ENCODE measurements at regions not wholly inside any gene's neighbourhood (a gene's known extent, or its start where the extent isn't known, plus 50 kb on each side); places are given as distances from the start of the nearest gene placed in this dataset.

DNA sequence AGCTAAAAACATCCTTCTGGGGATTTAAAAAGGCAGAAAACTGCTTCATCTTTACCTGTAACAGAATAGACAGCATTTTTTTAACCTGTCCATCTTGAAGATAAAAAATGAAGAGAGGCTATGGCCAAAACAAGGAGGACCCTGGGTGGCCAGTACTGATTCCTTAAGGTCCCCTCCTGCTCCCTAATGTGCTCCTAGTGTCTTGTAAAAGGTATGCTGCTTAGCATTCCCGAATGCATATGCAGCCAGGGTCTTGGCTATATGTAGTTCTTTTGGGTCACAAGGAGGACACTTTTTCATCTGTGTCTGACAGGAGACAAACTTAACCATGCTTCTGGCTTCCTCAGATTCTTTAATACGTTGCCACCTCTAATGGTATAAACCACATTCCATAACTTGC, 93.9 kb upstream of the SLC13A1 start:
- no peaks in the 10 kb centered on the region for H3K27me3 ChIP-seq (replicated peaks; ENCODE audit: insufficient read depth, low read length)
- H3K4me3 ChIP-seq (ENCODE audit: low read length) = no peak overlapping the region
- no peaks in the 10 kb centered on the region for H3K4me1 ChIP-seq (ENCODE audit: low read length)
- no peak overlapping the region for H3K27ac ChIP-seq (ENCODE audit: low read length)
- DNase-seq = no peak
- no peak overlapping the region for H3K4me2 ChIP-seq (ENCODE audit: low read depth, low read length)
- TF ChIP-seq, protein P1, sequence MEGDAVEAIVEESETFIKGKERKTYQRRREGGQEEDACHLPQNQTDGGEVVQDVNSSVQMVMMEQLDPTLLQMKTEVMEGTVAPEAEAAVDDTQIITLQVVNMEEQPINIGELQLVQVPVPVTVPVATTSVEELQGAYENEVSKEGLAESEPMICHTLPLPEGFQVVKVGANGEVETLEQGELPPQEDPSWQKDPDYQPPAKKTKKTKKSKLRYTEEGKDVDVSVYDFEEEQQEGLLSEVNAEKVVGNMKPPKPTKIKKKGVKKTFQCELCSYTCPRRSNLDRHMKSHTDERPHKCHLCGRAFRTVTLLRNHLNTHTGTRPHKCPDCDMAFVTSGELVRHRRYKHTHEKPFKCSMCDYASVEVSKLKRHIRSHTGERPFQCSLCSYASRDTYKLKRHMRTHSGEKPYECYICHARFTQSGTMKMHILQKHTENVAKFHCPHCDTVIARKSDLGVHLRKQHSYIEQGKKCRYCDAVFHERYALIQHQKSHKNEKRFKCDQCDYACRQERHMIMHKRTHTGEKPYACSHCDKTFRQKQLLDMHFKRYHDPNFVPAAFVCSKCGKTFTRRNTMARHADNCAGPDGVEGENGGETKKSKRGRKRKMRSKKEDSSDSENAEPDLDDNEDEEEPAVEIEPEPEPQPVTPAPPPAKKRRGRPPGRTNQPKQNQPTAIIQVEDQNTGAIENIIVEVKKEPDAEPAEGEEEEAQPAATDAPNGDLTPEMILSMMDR (IDR thresholded peaks at IDR 0.05; ENCODE audit: low read length) = no peak
- TF ChIP-seq EZH2 (optimal IDR thresholded peaks at IDR 0.05; ENCODE audit: low read depth, low read length) = no peak
- no peak for TF ChIP-seq EZH2phosphoT487 (IDR thresholded peaks at IDR 0.05; ENCODE audit: low read length)
- no peaks in the 10 kb centered on the region for H4K20me1 ChIP-seq (ENCODE audit: insufficient read depth, low read length)
- H2AFZ ChIP-seq (ENCODE audit: low read length) = no peak overlapping the region
- no peaks in the 10 kb centered on the region for H3K9me3 ChIP-seq (replicated peaks; ENCODE audit: insufficient read depth, low read length)
- H3K36me3 ChIP-seq (replicated peaks; ENCODE audit: insufficient read depth, low read length) = no peaks in the 10 kb centered on the region
- H3K79me2 ChIP-seq (ENCODE audit: low read length) = no peaks in the 10 kb centered on the region
- H3F3A ChIP-seq (ENCODE audit: insufficient read depth, low read length) = no peaks in the 10 kb centered on the region
- H3K9ac ChIP-seq (ENCODE audit: low read length) = no peak overlapping the region
- H3K9me2 ChIP-seq (replicated peaks; ENCODE audit: insufficient read depth, low read length) = no peaks in the 10 kb centered on the region

DNA sequence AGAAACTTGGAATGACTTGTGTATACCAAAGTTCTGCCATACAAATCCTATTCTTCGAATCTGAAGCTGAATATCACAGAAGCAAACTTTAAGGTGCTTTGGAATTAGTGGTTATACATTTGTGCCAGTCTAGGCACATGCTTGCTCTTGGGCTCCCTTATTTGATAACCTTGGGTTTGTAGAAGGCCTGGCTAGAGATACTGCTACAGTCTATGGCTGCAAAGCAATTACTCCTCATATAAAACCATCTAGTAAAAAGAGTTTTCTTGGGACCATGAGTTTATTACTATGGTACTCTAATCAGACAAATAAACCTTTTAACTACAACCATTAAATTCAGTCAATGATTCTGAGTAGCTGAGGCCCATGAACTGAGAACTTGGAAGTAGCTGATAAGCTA, 92.5 kb upstream of the SLC13A1 start:
- Histone ChIP-seq H3K36me3 (replicated peaks; ENCODE audit: insufficient read depth, low read length) (no peaks in the 10 kb centered on the region), H3K9me2 (replicated peaks; ENCODE audit: insufficient read depth, low read length) (no peaks in the 10 kb centered on the region), H3K79me2 (ENCODE audit: low read length) (no peaks in the 10 kb centered on the region), H3K4me1 (ENCODE audit: low read length) (no peaks in the 10 kb centered on the region), H3K27me3 (replicated peaks; ENCODE audit: insufficient read depth, low read length) (no peaks in the 10 kb centered on the region), H3K4me2 (ENCODE audit: low read depth, low read length) (no peak overlapping the region), H3F3A (ENCODE audit: insufficient read depth, low read length) (no peaks in the 10 kb centered on the region), H4K20me1 (ENCODE audit: insufficient read depth, low read length) (no peaks in the 10 kb centered on the region), H3K27ac (ENCODE audit: low read length) (no peak overlapping the region), H3K9ac (ENCODE audit: low read length) (no peak overlapping the region), H3K4me3 (ENCODE audit: low read length) (no peak overlapping the region), H2AFZ (ENCODE audit: low read length) (no peak overlapping the region), H3K9me3 (replicated peaks; ENCODE audit: insufficient read depth, low read length) (no peaks in the 10 kb centered on the region)
- DNase-seq = no peak
- TF ChIP-seq, protein P1 (IDR thresholded peaks at IDR 0.05; ENCODE audit: low read length) = no peak
- TF ChIP-seq EZH2 (optimal IDR thresholded peaks at IDR 0.05; ENCODE audit: low read depth, low read length) (no peak), EZH2phosphoT487 (IDR thresholded peaks at IDR 0.05; ENCODE audit: low read length) (no peak)

DNA sequence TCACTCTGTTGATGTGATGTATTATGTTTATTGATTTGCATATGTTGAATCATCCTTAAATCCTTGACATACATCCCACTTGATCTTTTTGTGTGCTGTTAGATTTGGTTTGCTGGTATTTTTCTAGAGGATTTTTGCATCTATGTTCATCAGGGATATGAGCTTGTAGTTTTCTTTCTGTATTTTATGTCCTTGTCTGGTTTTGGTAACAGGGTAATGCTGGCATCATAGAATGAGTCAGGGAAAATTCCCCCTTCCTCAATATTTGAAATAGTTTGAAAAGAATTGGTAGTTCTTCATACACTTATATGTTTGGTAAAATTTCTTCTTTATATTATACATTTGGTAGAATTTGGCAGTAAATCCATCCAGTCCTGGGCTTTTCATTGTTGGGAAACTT, 89.4 kb upstream of the SLC13A1 start:
- no peaks in the 10 kb centered on the region for H3K27me3 ChIP-seq (replicated peaks; ENCODE audit: insufficient read depth, low read length)
- H3K79me2 ChIP-seq (ENCODE audit: low read length) = no peaks in the 10 kb centered on the region
- H2AFZ ChIP-seq (ENCODE audit: low read length) = no peak overlapping the region
- no peaks in the 10 kb centered on the region for H3F3A ChIP-seq (ENCODE audit: insufficient read depth, low read length)
- no peaks in the 10 kb centered on the region for H3K36me3 ChIP-seq (replicated peaks; ENCODE audit: insufficient read depth, low read length)
- no peaks in the 10 kb centered on the region for H3K9me3 ChIP-seq (replicated peaks; ENCODE audit: insufficient read depth, low read length)
- no peaks in the 10 kb centered on the region for H4K20me1 ChIP-seq (ENCODE audit: insufficient read depth, low read length)
- no peak overlapping the region for H3K9ac ChIP-seq (ENCODE audit: low read length)
- H3K4me1 ChIP-seq (ENCODE audit: low read length) = no peaks in the 10 kb centered on the region
- no peak for DNase-seq
- H3K9me2 ChIP-seq (replicated peaks; ENCODE audit: insufficient read depth, low read length) = no peaks in the 10 kb centered on the region
- H3K4me2 ChIP-seq (ENCODE audit: low read depth, low read length) = no peak overlapping the region
- no peak overlapping the region for H3K4me3 ChIP-seq (ENCODE audit: low read length)
- H3K27ac ChIP-seq (ENCODE audit: low read length) = no peak overlapping the region
- no peak for TF ChIP-seq EZH2 (optimal IDR thresholded peaks at IDR 0.05; ENCODE audit: low read depth, low read length)
- TF ChIP-seq EZH2phosphoT487 (IDR thresholded peaks at IDR 0.05; ENCODE audit: low read length) = no peak
- TF ChIP-seq, protein P1 (IDR thresholded peaks at IDR 0.05; ENCODE audit: low read length) = no peak

Measured in MM.1S (cell line).